OCI-LY7 (cell line): ENCODE measurements at regions not wholly inside any gene's neighbourhood (a gene's known extent, or its start where the extent isn't known, plus 50 kb on each side); places are given as distances from the start of the nearest gene placed in this dataset.

Source experiments
- CTCF ChIP-seq: fragments of 200-600 bp; sonication (generic); conservative IDR thresholded peaks from 2 replicates; pipeline ENCODE4 v1.5.1; 2014; ENCODE audit warnings: mild to moderate bottlenecking, antibody characterized with exemption, low read length, moderate library complexity, mixed read lengths
- EZH2phosphoT487 ChIP-seq: fragments of 200-600 bp; sonication (generic); IDR thresholded peaks from 2 replicates; pipeline ENCODE4 v1.6.1; 2018; ENCODE audit warnings: low read depth, borderline replicate concordance, mild to moderate bottlenecking, mixed run types, antibody characterized with exemption, low read length, moderate library complexity, mixed read lengths

DNA sequence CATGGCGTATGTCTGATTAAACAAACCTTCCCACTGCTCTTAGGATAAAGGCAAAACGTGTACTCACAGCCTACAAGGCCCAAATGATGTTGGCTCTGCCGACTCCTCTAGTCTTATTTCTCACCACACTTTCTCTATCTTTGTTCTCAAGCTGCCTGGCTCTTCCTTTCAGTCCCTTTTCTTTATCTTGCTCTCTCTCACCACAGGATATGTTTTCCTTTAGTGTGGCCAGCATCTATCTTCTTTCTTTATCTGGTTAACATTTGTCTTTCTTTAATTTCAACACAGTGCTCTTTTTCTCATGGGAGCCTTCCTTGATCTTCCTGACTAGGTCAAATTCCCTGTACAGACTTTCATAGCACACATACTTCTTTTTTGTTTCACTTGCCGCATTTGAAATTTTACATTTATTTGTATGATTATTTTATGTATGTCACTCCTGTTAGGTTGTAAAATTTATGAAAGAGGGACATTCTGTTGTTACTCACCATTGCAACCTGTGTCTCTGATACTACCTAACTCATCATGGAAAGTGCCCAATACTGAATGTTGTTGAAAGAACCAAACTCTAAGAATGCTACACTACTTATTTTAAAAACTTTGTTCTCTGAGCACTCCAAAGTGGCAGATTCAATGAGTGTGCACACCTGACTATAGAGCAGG lies 328.9 kb upstream of the CBLB start:
- TF ChIP-seq CTCF (no peak), EZH2phosphoT487 (no peak)
